OCI-LY3 (cell line): ENCODE measurements at regions not wholly inside any gene's neighbourhood (a gene's known extent, or its start where the extent isn't known, plus 50 kb on each side); places are given as distances from the start of the nearest gene placed in this dataset.

Experiments used
- H2AFZ ChIP-seq: fragments of 200-600, 300-600 bp; shearing (Covaris generic); 2 replicates; pipeline ENCODE4 v1.6.0; 2014; ENCODE audit warnings: antibody characterized with exemption, low read depth, low read length
- H3K27ac ChIP-seq: fragments of 200-600, 300-600 bp; sonication (generic); 2 replicates; pipeline ENCODE4 v1.5.1; 2014; ENCODE audit warnings: mild to moderate bottlenecking, low read length, moderate library complexity, mixed read lengths
- H3K27me3 ChIP-seq: fragments of 200-600, 300-600 bp; sonication (generic); 2 replicates; pipeline ENCODE4 v1.6.1; 2014; ENCODE audit warnings: low read depth, low read length, mixed read lengths
- H3K36me3 ChIP-seq: fragments of 200-600, 300-600 bp; sonication (generic); replicated peaks from 2 replicates; pipeline ENCODE3; 2014; ENCODE audit warnings: low read depth, low read length, mixed read lengths
- H3K4me1 ChIP-seq: fragments of 300-600, 200-600 bp; sonication (generic); 2 replicates; pipeline ENCODE4 v1.6.1; 2014; ENCODE audit warnings: low read length, mixed read lengths
- H3K4me2 ChIP-seq: fragments of 200-600, 300-600 bp; sonication (generic); 2 replicates; pipeline ENCODE4 v1.6.1; 2014; ENCODE audit warnings: low read length, mixed read lengths
- H3K4me3 ChIP-seq: fragments of 300-600, 200-600 bp; sonication (generic); 2 replicates; pipeline ENCODE4 v1.5.1; 2014; ENCODE audit warnings: antibody characterized with exemption, mild to moderate bottlenecking, low read length, moderate library complexity
- H3K79me2 ChIP-seq: fragments of 300-600, 200-600 bp; shearing (Covaris generic); 2 replicates; pipeline ENCODE4 v1.6.1; 2014; ENCODE audit warnings: mild to moderate bottlenecking, low read length, mixed read lengths
- H3K9ac ChIP-seq: fragments of 300-600, 200-600 bp; shearing (Covaris generic); 2 replicates; pipeline ENCODE4 v1.6.0; 2014; ENCODE audit warnings: mild to moderate bottlenecking, low read length, moderate library complexity
- H3K9me3 ChIP-seq: fragments of 200-600, 300-600 bp; shearing (Covaris generic); 2 replicates; pipeline ENCODE4 v1.6.1; 2014; ENCODE audit warnings: low read length, mixed read lengths; ENCODE audit not compliant: insufficient read depth
- H4K20me1 ChIP-seq: fragments of 200-600, 300-600 bp; sonication (generic); 2 replicates; pipeline ENCODE4 v1.6.1; 2016; ENCODE audit warnings: low read length, mixed read lengths; ENCODE audit not compliant: insufficient read depth
- EZH2phosphoT487 ChIP-seq: fragments of 200-600 bp; shearing (Covaris generic); IDR thresholded peaks from 2 replicates; pipeline ENCODE4 v1.6.1; 2018; ENCODE audit warnings: antibody characterized with exemption, mixed run types, low read depth
- TF ChIP-seq, protein P1 (sequence below): fragments of 200-600, 300-600 bp; sonication (generic); IDR thresholded peaks from 2 replicates; pipeline ENCODE4 v1.5.1; 2014; ENCODE audit warnings: antibody characterized with exemption, low read length, low read depth

DNA sequence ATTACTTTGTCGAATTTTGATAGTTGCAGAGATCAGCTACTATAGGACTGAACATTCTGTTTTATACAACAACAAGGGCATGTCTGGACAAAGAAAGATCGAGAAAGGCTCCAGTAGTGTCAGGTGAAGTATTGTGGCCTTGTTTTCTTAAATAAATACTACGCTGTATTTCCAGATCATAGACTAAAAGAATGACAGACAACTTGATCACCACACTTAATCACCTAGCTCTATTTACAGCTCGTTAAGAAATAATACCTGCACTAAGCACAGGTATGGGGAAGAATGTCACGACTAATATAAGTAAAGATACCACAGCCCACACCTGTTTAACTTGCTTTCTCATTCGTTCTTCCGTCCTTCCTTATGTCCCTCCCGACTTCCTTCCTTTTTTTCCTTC, 269.2 kb downstream of the HGF start:
- Histone ChIP-seq H3K4me3 (peak overlapping the region; percentile 65), H3K9me3 (no peaks in the 10 kb centered on the region), H3K27me3 (peaks cover 9% of the 10 kb centered on the region), H3K9ac (0 out of 2 replicates have a peak overlapping the region, but pooled peaks have one; percentile 11), H3K4me2 (peak overlapping the region; percentile 82), H2AFZ (peak overlapping the region; percentile 42; the same call in 1 of the 2 replicates), H3K79me2 (no peaks in the 10 kb centered on the region), H3K27ac (no peak overlapping the region), H3K36me3 (no peaks in the 10 kb centered on the region), H4K20me1 (no peaks in the 10 kb centered on the region), H3K4me1 (peaks cover 9% of the 10 kb centered on the region; the same call in 1 of the 2 replicates)
- TF ChIP-seq, protein P1, sequence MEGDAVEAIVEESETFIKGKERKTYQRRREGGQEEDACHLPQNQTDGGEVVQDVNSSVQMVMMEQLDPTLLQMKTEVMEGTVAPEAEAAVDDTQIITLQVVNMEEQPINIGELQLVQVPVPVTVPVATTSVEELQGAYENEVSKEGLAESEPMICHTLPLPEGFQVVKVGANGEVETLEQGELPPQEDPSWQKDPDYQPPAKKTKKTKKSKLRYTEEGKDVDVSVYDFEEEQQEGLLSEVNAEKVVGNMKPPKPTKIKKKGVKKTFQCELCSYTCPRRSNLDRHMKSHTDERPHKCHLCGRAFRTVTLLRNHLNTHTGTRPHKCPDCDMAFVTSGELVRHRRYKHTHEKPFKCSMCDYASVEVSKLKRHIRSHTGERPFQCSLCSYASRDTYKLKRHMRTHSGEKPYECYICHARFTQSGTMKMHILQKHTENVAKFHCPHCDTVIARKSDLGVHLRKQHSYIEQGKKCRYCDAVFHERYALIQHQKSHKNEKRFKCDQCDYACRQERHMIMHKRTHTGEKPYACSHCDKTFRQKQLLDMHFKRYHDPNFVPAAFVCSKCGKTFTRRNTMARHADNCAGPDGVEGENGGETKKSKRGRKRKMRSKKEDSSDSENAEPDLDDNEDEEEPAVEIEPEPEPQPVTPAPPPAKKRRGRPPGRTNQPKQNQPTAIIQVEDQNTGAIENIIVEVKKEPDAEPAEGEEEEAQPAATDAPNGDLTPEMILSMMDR, result no peak
- no peak for TF ChIP-seq EZH2phosphoT487

DNA sequence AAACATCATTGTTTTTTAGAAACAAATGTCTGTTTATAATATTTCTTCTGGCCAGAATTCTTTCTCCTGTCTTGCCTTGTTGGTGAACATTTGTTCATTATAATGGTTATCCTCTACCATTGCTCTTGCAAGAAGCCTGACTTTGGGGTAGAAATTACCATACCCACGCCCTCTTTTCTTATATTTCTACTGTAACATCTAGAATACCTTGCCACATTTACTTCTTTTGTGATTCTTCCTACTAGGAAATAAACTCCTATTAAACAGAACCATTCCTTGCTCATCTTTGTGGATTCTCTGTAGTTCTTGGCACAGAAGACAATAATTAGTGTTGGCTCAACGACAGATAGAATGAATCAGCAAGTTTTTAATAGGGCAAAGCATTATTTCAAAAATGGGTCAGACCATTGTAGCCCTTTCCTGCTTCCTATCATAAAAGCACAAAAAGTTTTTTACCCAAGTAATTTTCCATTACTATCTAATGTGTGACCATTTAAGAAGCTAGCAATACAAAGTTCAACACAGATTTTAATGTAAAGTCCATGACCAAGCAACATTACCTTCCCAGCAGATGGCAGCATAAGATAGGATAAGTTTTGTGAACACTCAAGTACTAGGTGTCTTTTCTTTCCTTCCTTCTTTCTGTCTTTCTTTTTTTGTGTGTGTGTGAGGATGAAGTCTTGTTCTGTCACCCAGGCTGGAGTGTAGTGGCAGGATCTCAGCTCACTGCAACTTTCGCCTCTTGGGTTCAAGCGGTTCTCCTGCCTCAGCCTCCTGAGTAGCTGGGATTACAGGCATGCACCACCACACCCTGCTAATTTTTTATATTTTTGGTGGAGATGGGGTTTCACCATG, 270.4 kb downstream of the HGF start:
- Histone ChIP-seq H3K36me3 (no peaks in the 10 kb centered on the region), H3K27me3 (peaks cover 9% of the 10 kb centered on the region), H4K20me1 (no peaks in the 10 kb centered on the region), H3K4me1 (peaks cover 9% of the 10 kb centered on the region; the same call in 1 of the 2 replicates), H3K9me3 (no peaks in the 10 kb centered on the region), H2AFZ (no peak overlapping the region; the same call in 1 of the 2 replicates), H3K4me3 (peak overlapping the region; percentile 65), H3K9ac (no peak overlapping the region), H3K79me2 (no peaks in the 10 kb centered on the region), H3K27ac (no peak overlapping the region), H3K4me2 (peak overlapping the region; percentile 82)
- TF ChIP-seq EZH2phosphoT487, result no peak
- TF ChIP-seq, protein P1, result peak; percentile 77

DNA sequence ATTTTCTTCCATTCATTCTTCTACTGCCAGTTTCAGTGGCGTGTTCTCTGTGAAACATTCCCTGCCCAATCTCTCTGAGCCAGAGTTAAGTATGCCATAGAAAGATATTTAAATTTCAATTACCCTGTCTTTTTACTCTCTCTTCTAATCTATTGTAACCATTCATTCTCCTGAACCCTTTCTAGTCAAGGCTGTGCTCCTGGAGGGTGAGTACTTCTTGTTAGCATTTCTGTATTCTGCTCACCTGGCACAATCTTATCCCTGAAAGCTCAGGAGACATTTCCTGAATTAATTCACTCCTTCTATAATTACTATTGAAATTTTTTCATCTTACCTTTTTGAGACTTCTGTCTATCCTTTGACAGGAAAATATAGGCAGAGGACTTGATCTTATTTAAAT, 271.7 kb downstream of the HGF start:
- H3K79me2 ChIP-seq, result no peaks in the 10 kb centered on the region
- H3K4me2 ChIP-seq, result no peak overlapping the region
- no peak overlapping the region for H3K4me3 ChIP-seq
- TF ChIP-seq, protein P1, result no peak
- no peak for TF ChIP-seq EZH2phosphoT487
- H4K20me1 ChIP-seq, result no peaks in the 10 kb centered on the region
- H3K27ac ChIP-seq, result no peak overlapping the region
- H3K9me3 ChIP-seq, result no peaks in the 10 kb centered on the region
- peaks cover 9% of the 10 kb centered on the region for H3K27me3 ChIP-seq
- H3K9ac ChIP-seq, result no peak overlapping the region
- peaks cover 9% of the 10 kb centered on the region; the same call in 1 of the 2 replicates for H3K4me1 ChIP-seq
- H3K36me3 ChIP-seq, result no peaks in the 10 kb centered on the region
- H2AFZ ChIP-seq, result no peak overlapping the region

DNA sequence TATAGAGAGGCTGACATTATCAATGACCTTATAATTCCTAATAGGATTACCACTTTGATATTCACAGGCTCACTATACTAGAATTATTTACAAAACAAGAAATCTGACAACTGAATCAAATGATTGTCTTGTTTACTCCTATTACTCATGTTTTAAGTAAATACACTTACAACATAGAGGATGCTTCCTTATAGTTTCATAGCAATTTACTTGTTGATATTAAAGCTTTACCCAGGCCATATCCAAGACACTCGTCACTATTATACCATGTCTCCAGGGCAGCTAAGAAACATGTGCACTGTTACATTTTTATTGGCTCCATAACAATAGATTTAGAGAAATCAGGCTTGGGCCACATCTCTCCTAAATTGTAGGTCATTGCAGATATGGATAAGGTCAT, 276.9 kb downstream of the HGF start:
- H3K4me3 ChIP-seq, result no peak overlapping the region
- H3K9me3 ChIP-seq, result no peaks in the 10 kb centered on the region
- no peaks in the 10 kb centered on the region for H4K20me1 ChIP-seq
- H2AFZ ChIP-seq, result no peak overlapping the region
- H3K36me3 ChIP-seq, result no peaks in the 10 kb centered on the region
- no peak overlapping the region for H3K4me2 ChIP-seq
- no peak overlapping the region for H3K9ac ChIP-seq
- H3K27me3 ChIP-seq, result no peaks in the 10 kb centered on the region
- no peaks in the 10 kb centered on the region for H3K79me2 ChIP-seq
- no peak for TF ChIP-seq EZH2phosphoT487
- TF ChIP-seq, protein P1, result no peak
- H3K27ac ChIP-seq, result no peak overlapping the region
- H3K4me1 ChIP-seq, result peaks cover 6% of the 10 kb centered on the region; the same call in 1 of the 2 replicates
